IMR-90 (cell line): ENCODE measurements at regions not wholly inside any gene's neighbourhood (a gene's known extent, or its start where the extent isn't known, plus 50 kb on each side); places are given as distances from the start of the nearest gene placed in this dataset.

Experiments
- ATAC-seq: fragments of 200-7000 bp; cut with Tn5 transposase; 2 replicates; pipeline ENCODE4 v1.9.1; 2020; ENCODE audit warnings: low read depth, mild to moderate bottlenecking, moderate library complexity
- BruUV-seq: library from RNA; stranded (reverse); fragments of 400-500 nt; replicated peaks from 2 replicates; lab custom pipeline; 2021; lab: Mats Ljungman, UMichigan
- CTCF ChIA-PET: fragments of 300-600 bp; formaldehyde crosslinking; extraction: SDS; loops from one replicate; lab custom pipeline; 2021; ENCODE audit warnings: antibody characterized with exemption; lab: Yijun Ruan, JAX
- POLR2A ChIA-PET: fragments of 300-600 bp; sonication (Branson Sonifier 250); formaldehyde crosslinking; loops from one replicate; lab custom pipeline; 2022; ENCODE audit warnings: antibody characterized with exemption; ENCODE audit not compliant: unreplicated experiment; lab: Charles Lee
- DNase-seq: peaks from one replicate; pipeline ENCODE4 v3.0.0; 2013
- H2AFZ ChIP-seq: replicated peaks from 2 replicates; pipeline ENCODE3; 2013; ENCODE audit warnings: low read length, mild to moderate bottlenecking; ENCODE audit not compliant: poor library complexity
- H2AK5ac ChIP-seq: 2 replicates; pipeline ENCODE4 v1.6.1; 2013; ENCODE audit warnings: low read depth, low read length, inconsistent platforms
- H2AK9ac ChIP-seq: replicated peaks from 2 replicates; pipeline ENCODE3; 2013; ENCODE audit warnings: mild to moderate bottlenecking, low read depth, low read length, moderate library complexity; ENCODE audit not compliant: poor library complexity
- H2BK120ac ChIP-seq: 2 replicates; pipeline ENCODE4 v1.6.1; 2013; ENCODE audit warnings: low read depth, low read length, inconsistent platforms
- H2BK15ac ChIP-seq: 3 replicates; pipeline ENCODE4 v1.6.1; 2013; ENCODE audit warnings: low read depth, low read length, inconsistent platforms
- H2BK20ac ChIP-seq: 2 replicates; pipeline ENCODE4 v1.6.1; 2013; ENCODE audit warnings: low read depth, mild to moderate bottlenecking, inconsistent platforms, low read length, moderate library complexity
- H2BK5ac ChIP-seq: 2 replicates; pipeline ENCODE4 v1.6.1; 2013; ENCODE audit warnings: mild to moderate bottlenecking, low read depth, low read length, inconsistent platforms; ENCODE audit not compliant: poor library complexity, severe bottlenecking
- H3K14ac ChIP-seq: replicated peaks from 2 replicates; pipeline ENCODE4 v1.6.1; 2013; ENCODE audit warnings: low read depth, low read length, inconsistent platforms
- H3K18ac ChIP-seq: 2 replicates; pipeline ENCODE4 v1.6.1; 2013; ENCODE audit warnings: low read depth, low read length, control low read depth
- H3K23ac ChIP-seq: 2 replicates; pipeline ENCODE4 v1.6.1; 2013; ENCODE audit warnings: low read depth, low read length, inconsistent platforms
- H3K27ac ChIP-seq: 2 replicates; pipeline ENCODE4 v1.5.1; 2013; ENCODE audit warnings: mild to moderate bottlenecking, control low read depth, low read length; ENCODE audit not compliant: insufficient read depth
- H3K27me3 ChIP-seq: 2 replicates; pipeline ENCODE4 v1.6.1; 2013; ENCODE audit warnings: low read length; ENCODE audit not compliant: control insufficient read depth, insufficient read depth
- H3K36me3 ChIP-seq: 2 replicates; pipeline ENCODE4 v1.6.1; 2013; ENCODE audit warnings: low read length, mixed read lengths; ENCODE audit not compliant: control insufficient read depth, insufficient read depth
- H3K4ac ChIP-seq: 2 replicates; pipeline ENCODE4 v1.6.1; 2013; ENCODE audit warnings: low read depth, low read length, inconsistent platforms
- H3K4me1 ChIP-seq: 2 replicates; pipeline ENCODE4 v1.6.1; 2013; ENCODE audit warnings: low read length, mixed read lengths; ENCODE audit not compliant: control insufficient read depth, insufficient read depth
- H3K4me2 ChIP-seq: 2 replicates; pipeline ENCODE4 v1.6.1; 2013; ENCODE audit warnings: low read depth, mild to moderate bottlenecking, control low read depth, low read length, moderate library complexity
- H3K4me3 ChIP-seq: 2 replicates; pipeline ENCODE4 v1.5.1; 2013; ENCODE audit warnings: low read depth, mild to moderate bottlenecking, control low read depth, low read length, moderate library complexity; ENCODE audit not compliant: insufficient read depth
- H3K56ac ChIP-seq: 2 replicates; pipeline ENCODE4 v1.6.1; 2013; ENCODE audit warnings: low read length, inconsistent platforms; ENCODE audit not compliant: insufficient read depth; ENCODE audit errors: extremely low read depth
- H3K79me1 ChIP-seq, 2 experiments: 2 replicates each; pipeline ENCODE4 v1.6.1; 2013; ENCODE audit warnings: low read length in 2 of 2, inconsistent platforms in 1 of 2, low read depth in 1 of 2
- H3K9ac ChIP-seq: 2 replicates; pipeline ENCODE4 v1.6.1; 2013; ENCODE audit warnings: low read depth, low read length, control low read depth
- H3K9me1 ChIP-seq: 2 replicates; pipeline ENCODE4 v1.6.1; 2013; ENCODE audit warnings: low read length, inconsistent platforms; ENCODE audit not compliant: insufficient read depth
- H3K9me3 ChIP-seq: 2 replicates; pipeline ENCODE4 v1.6.1; 2013; ENCODE audit warnings: low read length; ENCODE audit not compliant: control insufficient read depth, insufficient read depth
- H4K20me1 ChIP-seq: 2 replicates; pipeline ENCODE4 v1.6.1; 2013; ENCODE audit warnings: low read length, inconsistent platforms; ENCODE audit not compliant: insufficient read depth
- H4K5ac ChIP-seq: 2 replicates; pipeline ENCODE4 v1.6.1; 2013; ENCODE audit warnings: mild to moderate bottlenecking, low read depth, low read length, control low read depth
- H4K8ac ChIP-seq, 2 experiments: 2 replicates each; pipeline ENCODE4 v1.6.1; 2013; ENCODE audit warnings: low read depth in 2 of 2, low read length in 2 of 2, control low read depth in 1 of 2, inconsistent platforms in 1 of 2
- H4K91ac ChIP-seq: 2 replicates; pipeline ENCODE4 v1.6.1; 2013; ENCODE audit warnings: low read depth, low read length, inconsistent platforms; ENCODE audit not compliant: insufficient read depth
- BHLHE40 ChIP-seq: fragments of 150-350 bp; IDR thresholded peaks from 2 replicates; pipeline ENCODE4 v1.6.1; 2016; ENCODE audit warnings: mild to moderate bottlenecking, low read depth, low read length
- CEBPB ChIP-seq: IDR thresholded peaks from 2 replicates; pipeline ENCODE4 v1.6.1; 2012; ENCODE audit warnings: low read depth, low read length, improper control_type of control experiment
- CHD1 ChIP-seq: IDR thresholded peaks from 2 replicates; pipeline ENCODE4 v1.6.1; 2012; ENCODE audit warnings: low read depth, low read length, improper control_type of control experiment
- FOS ChIP-seq: fragments of 150-350 bp; IDR thresholded peaks from 2 replicates; pipeline ENCODE4 v1.6.1; 2016; ENCODE audit warnings: low read depth, low read length
- MAFK ChIP-seq: IDR thresholded peaks from 2 replicates; pipeline ENCODE4 v1.6.1; 2012; ENCODE audit warnings: low read depth, low read length, improper control_type of control experiment
- MAZ ChIP-seq: IDR thresholded peaks from 2 replicates; pipeline ENCODE4 v1.6.1; 2012; ENCODE audit warnings: low read depth, mild to moderate bottlenecking, low read length, improper control_type of control experiment, moderate library complexity, borderline replicate concordance
- MXI1 ChIP-seq: IDR thresholded peaks from 2 replicates; pipeline ENCODE4 v1.6.1; 2012; ENCODE audit warnings: low read depth, mild to moderate bottlenecking, low read length, moderate library complexity, borderline replicate concordance
- NFE2L2 ChIP-seq: fragments of 150-350 bp; IDR thresholded peaks from 2 replicates; pipeline ENCODE4 v1.6.1; 2016; ENCODE audit warnings: low read depth, mild to moderate bottlenecking, low read length
- RAD21 ChIP-seq: IDR thresholded peaks from 2 replicates; pipeline ENCODE4 v1.6.1; 2012; ENCODE audit warnings: low read length, improper control_type of control experiment
- RCOR1 ChIP-seq: IDR thresholded peaks from 2 replicates; pipeline ENCODE4 v1.6.1; 2012; ENCODE audit warnings: mild to moderate bottlenecking, low read length, improper control_type of control experiment; ENCODE audit not compliant: insufficient replicate concordance
- RFX5 ChIP-seq: IDR thresholded peaks from 2 replicates; pipeline ENCODE4 v1.8.0; 2012; ENCODE audit warnings: low read depth, mild to moderate bottlenecking, low read length, moderate library complexity
- SMC3 ChIP-seq: fragments of 150-350 bp; IDR thresholded peaks from 2 replicates; pipeline ENCODE4 v1.6.1; 2016; ENCODE audit warnings: low read depth, mild to moderate bottlenecking, antibody characterized with exemption, low read length, moderate library complexity
- WGBS, 2 experiments: methylation state at CpG; one replicate each; pipeline versions ENCODE4 v1.1.5 to v1.1.7; 2013; ENCODE audit warnings: missing lambda C conversion rate in 2 of 2; ENCODE audit not compliant: insufficient read length in 1 of 2; ENCODE audit errors: extremely low coverage in 2 of 2; 5-methylcytosine and 5-hydroxymethylcytosine counted together
- dilution Hi-C: fragments of 300-500 bp; cut with HindIII; formaldehyde crosslinking; loops from one replicate; pipeline ENCODE4 v1.14.3; 2018; ENCODE audit warnings: low sequenced_read_pairs; ENCODE audit not compliant: unreplicated experiment
- in situ Hi-C: fragments of 300-500 bp; cut with MboI; formaldehyde crosslinking; loops from 3 replicates; pipeline ENCODE4 v1.14.3; 2019; ENCODE audit warnings: low sequenced_read_pairs, inconsistent platforms, mixed read lengths
- intact Hi-C: fragments of 100-400 bp; cut with micrococcal nuclease; formaldehyde crosslinking; loops from 2 replicates; pipeline ENCODE4 v1.10.0; 2022
- TF ChIP-seq, protein P1 (sequence below): fragments of 150-350 bp; IDR thresholded peaks from 2 replicates; pipeline ENCODE4 v1.6.1; 2017; ENCODE audit warnings: mild to moderate bottlenecking, antibody characterized with exemption, low read length, low read depth
- TF ChIP-seq, protein P2 (sequence below): fragments of 150-350 bp; IDR thresholded peaks from 2 replicates; pipeline ENCODE4 v1.6.1; 2016; ENCODE audit warnings: low read depth, mild to moderate bottlenecking, low read length, moderate library complexity, borderline replicate concordance
- TF ChIP-seq, protein P3 (sequence below): conservative IDR thresholded peaks from 2 replicates; pipeline ENCODE4 v1.5.1; 2012; ENCODE audit warnings: mild to moderate bottlenecking, low read depth, low read length, improper control_type of control experiment

DNA sequence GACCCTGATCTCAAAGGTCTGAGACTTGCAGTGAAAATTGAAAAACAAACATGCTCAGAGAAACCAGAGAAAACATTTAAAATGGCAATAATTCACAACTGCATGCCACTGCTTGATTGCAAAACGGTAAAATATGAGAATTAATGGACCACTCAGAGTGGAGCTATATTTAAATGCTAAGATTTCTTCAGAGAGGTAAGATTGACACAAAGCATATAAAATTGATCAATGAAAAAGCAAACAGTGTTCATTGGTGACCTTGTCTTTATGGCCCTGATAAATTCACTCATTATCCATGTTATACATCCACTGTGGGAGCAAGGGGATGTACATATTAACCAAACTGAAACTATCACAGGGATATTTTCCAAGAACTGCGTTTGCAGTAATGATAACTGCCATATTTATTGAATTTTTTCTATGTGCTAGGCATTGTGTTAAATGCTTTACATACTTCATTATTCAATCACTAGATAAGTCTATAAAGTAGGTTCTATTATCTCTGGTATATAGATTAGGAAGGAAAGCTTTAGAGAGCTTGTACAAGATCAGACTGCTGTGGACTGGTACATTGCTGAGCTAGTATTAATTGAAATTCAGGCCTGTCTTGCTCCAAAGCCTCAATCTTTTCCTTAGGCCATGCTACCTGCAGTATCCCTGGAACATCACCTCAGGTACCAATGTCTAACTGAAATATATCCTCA, 113.9 kb upstream of the LMO3 start:
- Histone ChIP-seq H4K5ac (no peak overlapping the region), H4K91ac (no peak overlapping the region), H3K9me3 (peaks cover 2% of the 10 kb centered on the region; the same call in 1 of the 2 replicates), H3K56ac (no peak overlapping the region), H2AK9ac (no peak overlapping the region), H3K36me3 (no peaks in the 10 kb centered on the region), H3K23ac (no peak overlapping the region), H3K4me3 (no peak overlapping the region), H3K27me3 (no peaks in the 10 kb centered on the region), H2BK15ac (no peak overlapping the region), H3K9me1 (no peaks in the 10 kb centered on the region), H3K4ac (no peak overlapping the region), H2BK20ac (no peak overlapping the region), H2BK5ac (no peak overlapping the region), H3K4me1 (no peaks in the 10 kb centered on the region), H3K4me2 (no peak overlapping the region), H2AK5ac (no peak overlapping the region), H4K20me1 (no peaks in the 10 kb centered on the region), H2BK120ac (no peak overlapping the region), H3K18ac (no peak overlapping the region), H3K27ac (no peak overlapping the region), H3K14ac (no peak overlapping the region), H3K9ac (no peak overlapping the region), H3K79me1 (no peaks in the 10 kb centered on the region), H4K8ac (no peak overlapping the region), H2AFZ (no peak overlapping the region)
- in situ Hi-C loops, result no loop called here
- intact Hi-C loops, result no loop called here
- dilution Hi-C loops, result no loop called here
- POLR2A ChIA-PET, result no interaction called here
- WGBS, 2 experiments, result no CpG with 5 or more reads among the region's 2 CpGs
- DNase-seq, result no peak
- CTCF ChIA-PET, result no interaction called here
- TF ChIP-seq RFX5 (no peak), RCOR1 (no peak), MAFK (no peak), BHLHE40 (no peak), CEBPB (no peak), RAD21 (no peak), NFE2L2 (no peak), FOS (no peak), MXI1 (no peak), SMC3 (no peak), MAZ (no peak), CHD1 (no peak)
- TF ChIP-seq, protein P1, sequence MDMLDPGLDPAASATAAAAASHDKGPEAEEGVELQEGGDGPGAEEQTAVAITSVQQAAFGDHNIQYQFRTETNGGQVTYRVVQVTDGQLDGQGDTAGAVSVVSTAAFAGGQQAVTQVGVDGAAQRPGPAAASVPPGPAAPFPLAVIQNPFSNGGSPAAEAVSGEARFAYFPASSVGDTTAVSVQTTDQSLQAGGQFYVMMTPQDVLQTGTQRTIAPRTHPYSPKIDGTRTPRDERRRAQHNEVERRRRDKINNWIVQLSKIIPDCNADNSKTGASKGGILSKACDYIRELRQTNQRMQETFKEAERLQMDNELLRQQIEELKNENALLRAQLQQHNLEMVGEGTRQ, result no peak
- TF ChIP-seq, protein P2, sequence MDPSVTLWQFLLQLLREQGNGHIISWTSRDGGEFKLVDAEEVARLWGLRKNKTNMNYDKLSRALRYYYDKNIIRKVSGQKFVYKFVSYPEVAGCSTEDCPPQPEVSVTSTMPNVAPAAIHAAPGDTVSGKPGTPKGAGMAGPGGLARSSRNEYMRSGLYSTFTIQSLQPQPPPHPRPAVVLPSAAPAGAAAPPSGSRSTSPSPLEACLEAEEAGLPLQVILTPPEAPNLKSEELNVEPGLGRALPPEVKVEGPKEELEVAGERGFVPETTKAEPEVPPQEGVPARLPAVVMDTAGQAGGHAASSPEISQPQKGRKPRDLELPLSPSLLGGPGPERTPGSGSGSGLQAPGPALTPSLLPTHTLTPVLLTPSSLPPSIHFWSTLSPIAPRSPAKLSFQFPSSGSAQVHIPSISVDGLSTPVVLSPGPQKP, result no peak
- TF ChIP-seq, protein P3, sequence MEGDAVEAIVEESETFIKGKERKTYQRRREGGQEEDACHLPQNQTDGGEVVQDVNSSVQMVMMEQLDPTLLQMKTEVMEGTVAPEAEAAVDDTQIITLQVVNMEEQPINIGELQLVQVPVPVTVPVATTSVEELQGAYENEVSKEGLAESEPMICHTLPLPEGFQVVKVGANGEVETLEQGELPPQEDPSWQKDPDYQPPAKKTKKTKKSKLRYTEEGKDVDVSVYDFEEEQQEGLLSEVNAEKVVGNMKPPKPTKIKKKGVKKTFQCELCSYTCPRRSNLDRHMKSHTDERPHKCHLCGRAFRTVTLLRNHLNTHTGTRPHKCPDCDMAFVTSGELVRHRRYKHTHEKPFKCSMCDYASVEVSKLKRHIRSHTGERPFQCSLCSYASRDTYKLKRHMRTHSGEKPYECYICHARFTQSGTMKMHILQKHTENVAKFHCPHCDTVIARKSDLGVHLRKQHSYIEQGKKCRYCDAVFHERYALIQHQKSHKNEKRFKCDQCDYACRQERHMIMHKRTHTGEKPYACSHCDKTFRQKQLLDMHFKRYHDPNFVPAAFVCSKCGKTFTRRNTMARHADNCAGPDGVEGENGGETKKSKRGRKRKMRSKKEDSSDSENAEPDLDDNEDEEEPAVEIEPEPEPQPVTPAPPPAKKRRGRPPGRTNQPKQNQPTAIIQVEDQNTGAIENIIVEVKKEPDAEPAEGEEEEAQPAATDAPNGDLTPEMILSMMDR, result no peak
- no TSS peak for BruUV-seq
- no peak for ATAC-seq
